ENCODE measurements at regions not wholly inside any gene's neighbourhood (a gene's known extent, or its start where the extent isn't known, plus 50 kb on each side); places are given as distances from the start of the nearest gene placed in this dataset.
"Not testable (repeated sequence)": the region's sequence is repeated elsewhere in the genome, so short reads cannot be mapped to it uniquely, and the experiment has no call there.

DNA sequence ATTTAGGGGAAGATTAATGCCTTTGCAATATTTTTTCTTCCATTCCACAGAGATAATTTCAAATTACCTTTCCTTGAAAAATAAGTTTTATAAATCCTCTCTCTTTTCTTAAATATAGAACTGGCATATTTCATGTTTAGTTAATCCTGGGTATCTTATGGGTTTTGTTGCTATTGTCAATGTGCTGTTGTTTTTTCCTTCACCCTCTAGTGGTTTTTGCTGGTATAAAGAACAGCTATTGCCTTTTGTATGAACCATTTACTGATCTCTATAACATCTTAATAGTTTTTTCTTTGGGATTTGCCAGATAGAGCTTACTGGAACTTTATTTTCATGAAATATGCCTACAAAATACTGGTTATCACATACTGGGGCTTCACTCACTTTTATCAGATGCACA lies 359.6 kb upstream of the DPPA4 start:
- H3K4me3 ChIP-seq (ENCODE audit: low read length), result no peak overlapping the region
- no peak overlapping the region for H2AFZ ChIP-seq (ENCODE audit: low read length)
- no peaks in the 10 kb centered on the region for H4K20me1 ChIP-seq (ENCODE audit: low read length)
- no peaks in the 10 kb centered on the region for H3K27me3 ChIP-seq (ENCODE audit: low read length)
- H3K79me2 ChIP-seq (ENCODE audit: low read length), result no peaks in the 10 kb centered on the region
- H3K27ac ChIP-seq (ENCODE audit: low read length), result no peak overlapping the region
- 0 out of 2 replicates have a peak, but pooled peaks cover 3% of the 10 kb centered on the region for H3K9me3 ChIP-seq (ENCODE audit: low read length)
- no peaks in the 10 kb centered on the region for H3K4me1 ChIP-seq (ENCODE audit: insufficient read depth, low read length)
- H3K4me2 ChIP-seq (ENCODE audit: low read length), result no peak overlapping the region
- intact Hi-C loops (cut with micrococcal nuclease), result no loop called here
- H3F3A ChIP-seq (ENCODE audit: low read length, unreplicated experiment), result no peaks in the 10 kb centered on the region
- TF ChIP-seq CTCF (conservative IDR thresholded peaks at IDR 0.05; ENCODE audit: low read depth, low read length), result peak; percentile 49
- no peak for TF ChIP-seq EZH2 (IDR thresholded peaks at IDR 0.05; ENCODE audit: low read length, unreplicated experiment)
- BruUV-seq (replicated peaks), result no TSS peak
- no peak overlapping the region for H3K9ac ChIP-seq (ENCODE audit: low read length)
- H3K36me3 ChIP-seq (ENCODE audit: low read depth, low read length), result no peaks in the 10 kb centered on the region
- CTCF ChIA-PET, result interaction anchor here (0.6 kb wide), 1 partner anchor 165 kb away, joined by 3 read pairs; no protein-coding TSS in a partner anchor
- no peaks in the 10 kb centered on the region for H3K9me2 ChIP-seq (replicated peaks; ENCODE audit: low read length)
- no peak; the same call in 1 of the 2 replicates for ATAC-seq
- DNase-seq, result peak; percentile 13
- POLR2A ChIA-PET (ENCODE audit: unreplicated experiment), result interaction anchor here (0.6 kb wide), 1 partner anchor 58 kb away, joined by 3 read pairs; no protein-coding TSS in a partner anchor

DNA sequence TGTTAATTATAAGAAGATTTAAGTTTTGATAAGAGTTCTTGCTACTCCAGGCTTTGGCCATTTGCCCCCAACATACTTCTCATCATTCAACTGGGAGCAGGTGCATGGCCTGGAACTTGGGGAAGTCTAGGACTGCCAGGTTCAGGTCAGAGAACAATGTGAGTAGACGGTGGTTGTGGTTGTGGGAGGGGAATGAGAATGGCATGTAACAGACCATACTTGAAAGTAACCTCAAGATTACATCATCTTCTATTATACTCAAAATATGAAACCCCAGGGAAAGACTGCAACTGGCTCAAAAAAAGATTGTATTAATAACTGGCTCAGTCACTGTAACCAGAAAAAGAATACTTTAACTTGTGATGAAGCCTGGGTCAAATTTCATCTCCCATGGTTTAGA lies 364.9 kb upstream of the DPPA4 start:
- intact Hi-C loops (cut with micrococcal nuclease), result no loop called here
- H3K9ac ChIP-seq (ENCODE audit: low read length), result no peak overlapping the region
- H3K36me3 ChIP-seq (ENCODE audit: low read depth, low read length), result no peaks in the 10 kb centered on the region
- H3F3A ChIP-seq (ENCODE audit: low read length, unreplicated experiment), result no peaks in the 10 kb centered on the region
- no peak overlapping the region for H3K4me3 ChIP-seq (ENCODE audit: low read length)
- peak; percentile 26 for DNase-seq
- no peaks in the 10 kb centered on the region for H3K27me3 ChIP-seq (ENCODE audit: low read length)
- ChIA-PET CTCF (no interaction called here), POLR2A (ENCODE audit: unreplicated experiment) (no interaction called here)
- H3K27ac ChIP-seq (ENCODE audit: low read length), result no peak overlapping the region
- H3K9me3 ChIP-seq (ENCODE audit: low read length), result no peaks in the 10 kb centered on the region
- TF ChIP-seq EZH2 (IDR thresholded peaks at IDR 0.05; ENCODE audit: low read length, unreplicated experiment), result no peak
- no peak for TF ChIP-seq EZH2phosphoT487 (IDR thresholded peaks at IDR 0.05; ENCODE audit: borderline replicate concordance, low read length)
- no peak for TF ChIP-seq CTCF (conservative IDR thresholded peaks at IDR 0.05; ENCODE audit: low read depth, low read length)
- H3K4me1 ChIP-seq (ENCODE audit: insufficient read depth, low read length), result no peaks in the 10 kb centered on the region
- no TSS peak for BruUV-seq (replicated peaks)
- H3K4me2 ChIP-seq (ENCODE audit: low read length), result no peak overlapping the region
- no peaks in the 10 kb centered on the region for H4K20me1 ChIP-seq (ENCODE audit: low read length)
- peak; percentile 24; the same call in 1 of the 2 replicates for ATAC-seq
- H3K9me2 ChIP-seq (replicated peaks; ENCODE audit: low read length), result no peaks in the 10 kb centered on the region
- H3K79me2 ChIP-seq (ENCODE audit: low read length), result no peaks in the 10 kb centered on the region
- no peak overlapping the region for H2AFZ ChIP-seq (ENCODE audit: low read length)

DNA sequence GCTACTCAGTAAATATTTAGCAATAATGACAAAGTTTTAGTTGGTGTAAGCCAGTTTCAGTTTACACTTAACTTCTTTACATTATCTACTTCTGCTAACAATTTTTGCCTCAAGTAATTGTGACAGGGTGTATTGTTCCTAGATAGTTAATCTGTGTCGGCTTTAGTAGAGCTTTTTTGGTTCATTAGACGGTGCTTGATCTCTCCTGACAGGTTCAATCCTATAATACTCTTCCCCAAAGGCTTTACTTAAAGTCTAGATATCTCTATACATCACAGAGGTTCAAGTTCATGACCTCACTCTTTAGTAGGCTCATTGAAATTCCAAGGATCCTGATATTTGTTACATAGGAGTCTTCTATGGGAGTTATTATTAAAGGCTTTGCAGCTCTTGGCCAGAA lies 365.6 kb upstream of the DPPA4 start:
- no peak for DNase-seq
- H3K79me2 ChIP-seq (ENCODE audit: low read length), result no peaks in the 10 kb centered on the region
- intact Hi-C loops (cut with micrococcal nuclease), result no loop called here
- no peak overlapping the region for H3K4me2 ChIP-seq (ENCODE audit: low read length)
- no peaks in the 10 kb centered on the region for H3K4me1 ChIP-seq (ENCODE audit: insufficient read depth, low read length)
- TF ChIP-seq EZH2 (IDR thresholded peaks at IDR 0.05; ENCODE audit: low read length, unreplicated experiment), result no peak
- no peak for TF ChIP-seq EZH2phosphoT487 (IDR thresholded peaks at IDR 0.05; ENCODE audit: borderline replicate concordance, low read length)
- no peak for TF ChIP-seq CTCF (conservative IDR thresholded peaks at IDR 0.05; ENCODE audit: low read depth, low read length)
- no peak overlapping the region for H2AFZ ChIP-seq (ENCODE audit: low read length)
- no peaks in the 10 kb centered on the region for H3K27me3 ChIP-seq (ENCODE audit: low read length)
- ChIA-PET CTCF (no interaction called here), POLR2A (ENCODE audit: unreplicated experiment) (no interaction called here)
- no peak for ATAC-seq
- H3K27ac ChIP-seq (ENCODE audit: low read length), result no peak overlapping the region
- H3K9ac ChIP-seq (ENCODE audit: low read length), result no peak overlapping the region
- no peaks in the 10 kb centered on the region for H3K9me3 ChIP-seq (ENCODE audit: low read length)
- H4K20me1 ChIP-seq (ENCODE audit: low read length), result no peaks in the 10 kb centered on the region
- no peaks in the 10 kb centered on the region for H3K9me2 ChIP-seq (replicated peaks; ENCODE audit: low read length)
- H3K36me3 ChIP-seq (ENCODE audit: low read depth, low read length), result no peaks in the 10 kb centered on the region
- no TSS peak for BruUV-seq (replicated peaks)
- no peaks in the 10 kb centered on the region for H3F3A ChIP-seq (ENCODE audit: low read length, unreplicated experiment)
- H3K4me3 ChIP-seq (ENCODE audit: low read length), result no peak overlapping the region

- H3K4me3 ChIP-seq (ENCODE audit: low read length); intact Hi-C loops (cut with micrococcal nuclease); H3K27me3 ChIP-seq (ENCODE audit: low read length); H3K79me2 ChIP-seq (ENCODE audit: low read length); ATAC-seq; H2AFZ ChIP-seq (ENCODE audit: low read length); BruUV-seq (replicated peaks); H3K9me3 ChIP-seq (ENCODE audit: low read length); H3K36me3 ChIP-seq (ENCODE audit: low read depth, low read length); H3K4me2 ChIP-seq (ENCODE audit: low read length); H3K9me2 ChIP-seq (replicated peaks; ENCODE audit: low read length); POLR2A ChIA-PET (ENCODE audit: unreplicated experiment); DNase-seq; H3K9ac ChIP-seq (ENCODE audit: low read length); H3F3A ChIP-seq (ENCODE audit: low read length, unreplicated experiment); H3K4me1 ChIP-seq (ENCODE audit: insufficient read depth, low read length); H4K20me1 ChIP-seq (ENCODE audit: low read length); CTCF ChIA-PET; H3K27ac ChIP-seq (ENCODE audit: low read length): not testable (repeated sequence)
Observed at GRCh38 chr3:109705133-109705532, 367.8 kb upstream of the DPPA4 start.

Data from PC-3 (cell line).